Naive thymus-derived CD4-positive, alpha-beta T cell (primary cell): ENCODE measurements at regions not wholly inside any gene's neighbourhood (a gene's known extent, or its start where the extent isn't known, plus 50 kb on each side); places are given as distances from the start of the nearest gene placed in this dataset.

Experiments used
- ATAC-seq: fragments of 150-1000 bp; cut with Tn5 transposase; 2 replicates; pipeline ENCODE4 v1.10.0; 2021; ENCODE audit warnings: mild to moderate bottlenecking, moderate library complexity
- CTCF ChIA-PET: fragments of 350-600 bp; sonication (Branson Sonifier 250); formaldehyde crosslinking; loops from one replicate; lab custom pipeline; 2021; ENCODE audit warnings: antibody characterized with exemption; lab: Charles Lee
- POLR2A ChIA-PET: fragments of 350-600 bp; sonication (Branson Sonifier 250); formaldehyde crosslinking; loops from one replicate; lab custom pipeline; 2021; ENCODE audit warnings: antibody characterized with exemption, inconsistent platforms; lab: Charles Lee
- DNase-seq, 9 donors: peaks; one replicate each; pipeline versions ENCODE4 v3.0.0 to v3.0.0-alpha.2; 2020 to 2022; ENCODE audit warnings: mixed read lengths in 1 of 9
- H3K27ac ChIP-seq: one replicate; pipeline ENCODE4 v1.7.0; 2013; ENCODE audit warnings: mild to moderate bottlenecking, low read depth, low read length, moderate library complexity
- H3K27me3 ChIP-seq, 2 donors: one replicate each; pipeline ENCODE4 v1.7.0; 2013; ENCODE audit warnings: low read length in 2 of 2, mild to moderate bottlenecking in 2 of 2, moderate library complexity in 2 of 2; ENCODE audit not compliant: control insufficient read depth in 2 of 2, insufficient read depth in 2 of 2
- H3K36me3 ChIP-seq, 3 experiments: 1 replicate in 2 of 3; 2 replicates in 1 of 3; pipeline ENCODE4 v1.7.0; 2013; ENCODE audit warnings: low read length in 3 of 3, mild to moderate bottlenecking in 3 of 3, moderate library complexity in 1 of 3; ENCODE audit not compliant: insufficient read depth in 3 of 3, control insufficient read depth in 2 of 3
- H3K4me1 ChIP-seq, 2 donors: one replicate each; pipeline ENCODE4 v1.7.0; 2013; ENCODE audit warnings: low read length in 2 of 2, mild to moderate bottlenecking in 2 of 2, moderate library complexity in 1 of 2; ENCODE audit not compliant: control insufficient read depth in 2 of 2, insufficient read depth in 2 of 2
- H3K4me3 ChIP-seq: 2 replicates; pipeline ENCODE4 v1.7.0; 2013; ENCODE audit warnings: mild to moderate bottlenecking, low read length
- H3K9me3 ChIP-seq, 3 experiments: 1 replicate in 2 of 3; 2 replicates in 1 of 3; pipeline ENCODE4 v1.7.0; 2013; ENCODE audit warnings: low read length in 3 of 3; ENCODE audit not compliant: control insufficient read depth in 2 of 3
- H3K27ac Mint-ChIP-seq, 9 donors: one replicate each; pipeline ENCODE4 v1.8.0; 2020 to 2022; ENCODE audit warnings: mixed read lengths in 9 of 9, mild to moderate bottlenecking in 8 of 9, moderate library complexity in 5 of 9, inconsistent platforms in 2 of 9
- H3K27me3 Mint-ChIP-seq, 5 donors: one replicate each; pipeline ENCODE4 v1.8.0; 2021 to 2022; ENCODE audit warnings: mixed read lengths in 5 of 5, mild to moderate bottlenecking in 1 of 5
- H3K36me3 Mint-ChIP-seq, 5 donors: one replicate each; pipeline ENCODE4 v1.8.0; 2020 to 2022; ENCODE audit warnings: mixed read lengths in 5 of 5, mild to moderate bottlenecking in 3 of 5, inconsistent platforms in 1 of 5
- H3K4me1 Mint-ChIP-seq, 7 donors: one replicate each; pipeline ENCODE4 v1.8.0; 2020 to 2022; ENCODE audit warnings: mixed read lengths in 7 of 7, mild to moderate bottlenecking in 3 of 7, inconsistent platforms in 1 of 7
- H3K4me3 Mint-ChIP-seq, 10 donors: one replicate each; pipeline ENCODE4 v1.8.0; 2020 to 2022; ENCODE audit warnings: mild to moderate bottlenecking in 10 of 10, mixed read lengths in 10 of 10, moderate library complexity in 6 of 10, inconsistent platforms in 2 of 10
- H3K9me3 Mint-ChIP-seq, 11 donors: one replicate each; pipeline ENCODE4 v1.8.0; 2020 to 2022; ENCODE audit warnings: mixed read lengths in 11 of 11, mild to moderate bottlenecking in 4 of 11, inconsistent platforms in 1 of 11, moderate library complexity in 1 of 11
- intact Hi-C, 2 donors: fragments of 100-400 bp; cut with micrococcal nuclease; formaldehyde crosslinking; loops; one replicate each; pipeline ENCODE4 v1.15.1; 2023

DNA sequence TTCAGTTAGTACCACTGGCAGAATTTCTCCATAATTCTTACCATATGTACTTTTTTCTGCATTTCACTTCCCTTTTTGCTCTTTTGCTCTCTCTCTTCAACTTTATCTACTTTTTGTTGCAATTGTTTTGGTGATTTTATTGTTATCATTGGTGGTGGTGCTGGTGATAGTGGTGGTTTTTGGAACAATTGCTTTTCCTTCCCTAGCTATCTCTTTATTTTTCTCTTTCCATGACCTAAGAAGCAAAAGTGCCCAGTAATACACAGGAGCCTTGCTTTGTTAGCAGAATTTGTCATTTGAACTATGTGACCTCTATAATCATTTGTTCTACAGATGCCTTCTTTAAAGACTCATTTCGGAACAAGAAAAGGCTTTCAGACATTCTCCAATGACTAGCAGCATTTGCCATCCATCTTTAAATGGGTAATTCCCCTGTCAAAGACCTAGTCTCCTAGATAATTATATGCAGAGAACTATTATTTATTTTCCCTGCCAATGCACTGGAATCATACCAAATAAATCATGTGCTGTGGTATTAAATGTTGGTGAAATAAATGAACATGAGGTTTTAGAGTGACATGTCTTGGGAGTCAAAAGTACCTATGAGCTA, 154.5 kb downstream of the GASK1B start:
- no peak overlapping the region for H3K27ac Mint-ChIP-seq

DNA sequence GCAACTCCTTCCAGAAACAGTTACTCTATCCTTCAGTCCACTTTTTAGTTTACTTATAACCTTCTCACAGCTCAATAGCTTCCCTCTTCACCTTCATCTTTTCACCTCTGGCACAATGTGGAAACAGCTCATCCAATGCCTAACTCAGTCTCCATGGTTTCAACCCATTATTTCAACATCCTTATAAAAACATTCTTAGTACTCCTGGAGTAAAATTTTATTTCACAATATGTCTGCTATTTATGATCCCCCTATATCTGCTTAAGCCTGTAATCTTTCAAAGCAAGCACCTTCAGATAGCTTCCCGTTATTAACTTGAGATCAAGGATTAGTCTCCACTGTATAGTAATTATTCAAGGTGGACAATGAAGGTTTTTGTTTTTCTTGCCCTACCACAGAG, 156.3 kb downstream of the GASK1B start:
- Histone ChIP-seq H3K4me3 (no peak overlapping the region), H3K4me1 (no peaks in the 10 kb centered on the region), H3K36me3 (no peaks in the 10 kb centered on the region), H3K27ac (no peak overlapping the region), H3K9me3 (no peaks in the 10 kb centered on the region), H3K27me3 (no peaks in the 10 kb centered on the region)
- intact Hi-C loops, result no loop called here
- H3K9me3 Mint-ChIP-seq, result peaks cover 0 to 4% (median 0%) of the 10 kb centered on the region in 11 donors
- no peak for DNase-seq
- CTCF ChIA-PET, result no interaction called here
- POLR2A ChIA-PET, result no interaction called here
- H3K27ac Mint-ChIP-seq, result no peak overlapping the region
- no peak overlapping the region for H3K4me3 Mint-ChIP-seq
- H3K36me3 Mint-ChIP-seq, result no peaks in the 10 kb centered on the region
- no peak for ATAC-seq
- no peaks in the 10 kb centered on the region for H3K4me1 Mint-ChIP-seq
- H3K27me3 Mint-ChIP-seq, result peaks cover 0 to 5% (median 0%) of the 10 kb centered on the region in 5 donors

More for the DNA sequence above, 154.5 kb downstream of the GASK1B start:
- intact Hi-C loops, result no loop called here
- no peak overlapping the region for H3K27ac ChIP-seq
- Mint-ChIP-seq H3K27me3 (peaks cover 0 to 5% (median 0%) of the 10 kb centered on the region in 5 donors), H3K9me3 (peaks cover 0 to 4% (median 0%) of the 10 kb centered on the region in 11 donors), H3K4me1 (no peaks in the 10 kb centered on the region), H3K4me3 (no peak overlapping the region), H3K36me3 (no peaks in the 10 kb centered on the region)
- no peaks in the 10 kb centered on the region for H3K9me3 ChIP-seq
- ChIA-PET CTCF (no interaction called here), POLR2A (no interaction called here)
- ATAC-seq (no peak), DNase-seq (no peak)
- H3K4me3 ChIP-seq, result no peak overlapping the region
- no peaks in the 10 kb centered on the region for H3K36me3 ChIP-seq
- no peaks in the 10 kb centered on the region for H3K27me3 ChIP-seq
- H3K4me1 ChIP-seq, result no peaks in the 10 kb centered on the region

DNA sequence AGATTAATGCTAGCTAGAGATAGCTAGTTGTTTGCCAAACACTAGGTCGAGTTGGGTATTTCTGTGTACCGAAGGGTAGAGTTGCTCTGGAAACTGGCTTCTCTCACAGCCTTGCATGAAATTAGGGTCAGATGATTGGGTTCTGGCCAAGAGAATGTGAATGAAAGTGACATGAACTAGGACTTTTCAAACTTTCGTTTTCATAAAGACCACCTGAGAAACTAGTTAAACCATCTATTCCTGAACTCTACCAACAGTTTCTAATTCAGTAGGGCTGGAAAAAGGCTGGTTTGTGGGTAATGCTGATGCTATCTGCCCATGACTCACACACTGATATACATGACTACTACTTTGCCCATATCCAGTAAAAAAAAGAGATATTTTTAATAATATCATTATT, 157.6 kb downstream of the GASK1B start:
- ATAC-seq, result no peak
- no peak overlapping the region for H3K27ac ChIP-seq
- H3K4me1 ChIP-seq, result no peaks in the 10 kb centered on the region
- no peaks in the 10 kb centered on the region for H3K36me3 ChIP-seq
- Mint-ChIP-seq H3K36me3 (no peaks in the 10 kb centered on the region), H3K9me3 (peaks cover 0 to 4% (median 0%) of the 10 kb centered on the region in 11 donors), H3K4me1 (no peaks in the 10 kb centered on the region), H3K27ac (no peak overlapping the region), H3K27me3 (peaks cover 0 to 5% (median under 1%) of the 10 kb centered on the region in 5 donors), H3K4me3 (no peak overlapping the region)
- intact Hi-C loops, result no loop called here
- no peaks in the 10 kb centered on the region for H3K9me3 ChIP-seq
- no peak for DNase-seq
- H3K4me3 ChIP-seq, result no peak overlapping the region
- ChIA-PET POLR2A (no interaction called here), CTCF (no interaction called here)
- H3K27me3 ChIP-seq, result no peaks in the 10 kb centered on the region

- Mint-ChIP-seq H3K9me3 (peaks cover 0 to 7% (median 0%) of the 10 kb centered on the region in 11 donors), H3K27ac (no peak overlapping the region)
- DNase-seq, result no peak
These were observed 159.0 kb downstream of the GASK1B start for GRCh38 chr4:158013858-158014257.

DNA sequence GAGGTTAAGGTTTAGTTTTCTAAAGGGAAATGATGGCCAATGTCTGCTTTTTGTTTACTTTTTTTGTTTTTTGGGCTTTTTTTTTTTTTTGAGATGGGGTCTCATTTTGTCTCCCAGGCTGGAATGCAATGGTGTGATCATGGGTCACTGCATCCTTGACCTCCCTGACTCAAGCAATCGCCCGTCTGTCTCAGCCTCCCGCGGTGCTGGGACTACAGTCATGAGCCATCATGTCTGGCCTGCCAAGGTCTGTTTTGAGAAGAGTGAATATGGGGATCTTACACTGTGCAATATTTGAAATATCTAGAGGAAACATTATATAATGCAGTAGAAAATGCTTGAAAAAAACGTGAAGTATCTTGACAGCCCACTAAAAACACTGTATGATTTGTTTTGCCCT, 162.5 kb downstream of the GASK1B start:
- intact Hi-C loops, result no loop called here
- Histone ChIP-seq H3K36me3 (no peaks in the 10 kb centered on the region), H3K27me3 (no peaks in the 10 kb centered on the region), H3K27ac (no peak overlapping the region), H3K4me3 (no peak overlapping the region), H3K4me1 (no peaks in the 10 kb centered on the region), H3K9me3 (no peaks in the 10 kb centered on the region)
- DNase-seq, result no peak
- ATAC-seq, result no peak
- ChIA-PET CTCF (no interaction called here), POLR2A (no interaction called here)
- Mint-ChIP-seq H3K4me3 (no peak overlapping the region), H3K9me3 (peaks cover 0 to 6% (median 0%) of the 10 kb centered on the region in 11 donors), H3K4me1 (no peaks in the 10 kb centered on the region), H3K36me3 (no peaks in the 10 kb centered on the region), H3K27me3 (peaks cover 0 to 17% (median 5%) of the 10 kb centered on the region in 5 donors), H3K27ac (no peak overlapping the region)

More at GRCh38 chr4:158013858-158014257, 159.0 kb downstream of the GASK1B start:
- POLR2A ChIA-PET, result no interaction called here
- H3K4me1 ChIP-seq, result no peaks in the 10 kb centered on the region
- H3K4me3 ChIP-seq, result no peak overlapping the region
- H3K36me3 Mint-ChIP-seq, result no peaks in the 10 kb centered on the region
- ATAC-seq, result no peak
- H3K4me3 Mint-ChIP-seq, result no peak overlapping the region
- no peaks in the 10 kb centered on the region for H3K9me3 ChIP-seq
- H3K4me1 Mint-ChIP-seq, result no peaks in the 10 kb centered on the region
- H3K27me3 Mint-ChIP-seq, result peaks cover 0 to 12% (median 5%) of the 10 kb centered on the region in 5 donors
- no peaks in the 10 kb centered on the region for H3K36me3 ChIP-seq
- no peak overlapping the region for H3K27ac ChIP-seq
- no peaks in the 10 kb centered on the region for H3K27me3 ChIP-seq
- intact Hi-C loops, result no loop called here
- CTCF ChIA-PET, result no interaction called here

DNA sequence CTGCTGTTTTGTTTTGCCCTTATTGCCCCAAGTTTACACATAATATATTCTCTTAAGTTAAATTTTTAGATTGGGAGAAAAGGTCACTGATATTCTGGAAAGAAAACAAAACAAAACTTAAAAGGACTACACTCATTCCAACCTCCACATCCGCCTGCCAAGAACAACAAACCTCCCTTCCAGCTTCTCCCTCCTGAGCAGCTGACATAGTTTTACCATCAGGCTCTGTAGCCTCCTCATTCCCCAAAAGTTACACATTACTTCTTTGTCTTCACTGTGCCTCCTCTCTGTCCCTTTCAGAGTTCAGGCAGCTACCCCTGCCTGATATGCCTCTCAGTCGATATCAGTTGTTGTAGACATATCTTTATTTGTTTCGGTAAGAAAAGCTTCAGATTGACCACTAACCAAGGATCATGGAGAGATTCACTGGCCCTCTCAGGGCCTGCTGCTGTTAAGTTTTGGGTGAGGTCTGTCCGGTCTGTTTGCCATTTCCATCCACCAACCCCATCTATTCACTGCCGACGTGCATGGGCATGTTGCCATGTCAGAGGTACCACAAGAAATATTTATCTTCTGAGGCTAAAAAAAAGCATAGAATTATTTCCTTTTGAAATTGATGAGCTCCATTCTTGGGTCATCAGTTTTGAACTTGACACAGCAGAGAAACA, 164.1 kb downstream of the GASK1B start:
- no peak for DNase-seq
- Mint-ChIP-seq H3K9me3 (peaks cover 0 to 6% (median 0%) of the 10 kb centered on the region in 11 donors), H3K4me1 (no peaks in the 10 kb centered on the region), H3K27ac (no peak overlapping the region), H3K27me3 (peaks cover 0 to 17% (median 5%) of the 10 kb centered on the region in 5 donors), H3K4me3 (no peak overlapping the region), H3K36me3 (no peaks in the 10 kb centered on the region)
- no peaks in the 10 kb centered on the region for H3K9me3 ChIP-seq
- ATAC-seq, result no peak
- intact Hi-C loops, result no loop called here
- no peaks in the 10 kb centered on the region for H3K27me3 ChIP-seq
- ChIA-PET CTCF (no interaction called here), POLR2A (interaction anchor here (0.6 kb wide), 1 partner anchor 12 kb away, joined by 3 read pairs; no protein-coding TSS in a partner anchor)
- no peak overlapping the region for H3K4me3 ChIP-seq
- H3K4me1 ChIP-seq, result no peaks in the 10 kb centered on the region
- no peaks in the 10 kb centered on the region for H3K36me3 ChIP-seq
- no peak overlapping the region for H3K27ac ChIP-seq

DNA sequence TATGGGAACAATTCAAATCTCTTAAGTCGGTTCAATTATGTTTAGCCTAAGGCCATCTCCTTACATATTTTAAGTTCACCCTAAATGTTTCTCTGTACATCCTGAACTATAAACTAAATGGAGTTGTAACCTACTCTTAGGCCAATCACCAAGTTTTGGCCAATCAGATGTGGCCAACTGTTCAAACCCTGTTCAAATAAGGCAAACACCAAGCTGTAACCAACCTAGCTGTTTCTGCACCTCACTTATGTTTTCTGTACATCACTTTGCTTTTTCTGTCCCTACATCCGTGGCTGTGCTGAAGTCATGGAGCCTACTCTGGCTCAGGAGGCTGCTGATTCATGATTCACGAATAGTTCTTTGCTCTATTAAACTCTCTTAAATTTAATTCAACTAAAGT, 165.3 kb downstream of the GASK1B start:
- CTCF ChIA-PET, result no interaction called here
- H3K9me3 ChIP-seq, result no peaks in the 10 kb centered on the region
- H3K36me3 Mint-ChIP-seq, result no peaks in the 10 kb centered on the region
- no peak overlapping the region for H3K27ac Mint-ChIP-seq
- intact Hi-C loops, result no loop called here
- H3K27me3 ChIP-seq, result no peaks in the 10 kb centered on the region
- H3K4me1 Mint-ChIP-seq, result no peaks in the 10 kb centered on the region
- H3K36me3 ChIP-seq, result no peaks in the 10 kb centered on the region
- no peak for ATAC-seq
- peaks cover 0 to 17% (median 5%) of the 10 kb centered on the region in 5 donors for H3K27me3 Mint-ChIP-seq
- no peak overlapping the region for H3K4me3 ChIP-seq
- POLR2A ChIA-PET, result no interaction called here
- peaks cover 0 to 6% (median 0%) of the 10 kb centered on the region in 11 donors for H3K9me3 Mint-ChIP-seq
- H3K4me3 Mint-ChIP-seq, result no peak overlapping the region
- H3K27ac ChIP-seq, result no peak overlapping the region
- no peaks in the 10 kb centered on the region for H3K4me1 ChIP-seq
- DNase-seq, result no peak
